GM19467 (cell line): ENCODE measurements at regions not wholly inside any gene's neighbourhood (a gene's known extent, or its start where the extent isn't known, plus 50 kb on each side); places are given as distances from the start of the nearest gene placed in this dataset.

Source experiments
- ATAC-seq: cut with Tn5 transposase; IDR thresholded peaks from one replicate; pipeline ENCODE4 v1.9.1; 2021; ENCODE audit warnings: mild to moderate bottlenecking, moderate library complexity; ENCODE audit not compliant: unreplicated experiment

- no peak for ATAC-seq
These were observed 303.3 kb downstream of the IPMK start for GRCh38 chr10:57964351-57964750.

- ATAC-seq = no peak
These were observed 304.1 kb downstream of the IPMK start for GRCh38 chr10:57963546-57963945.

GRCh38 chr10:57962839-57963238 is 304.9 kb downstream of the IPMK start:
- ATAC-seq = no peak

GRCh38 chr10:57961487-57961886 is 306.2 kb downstream of the IPMK start:
- ATAC-seq = no peak

- no peak for ATAC-seq
These were observed 307.3 kb downstream of the IPMK start for GRCh38 chr10:57960406-57960805.

GRCh38 chr10:57959318-57960006 is 308.2 kb downstream of the IPMK start:
- ATAC-seq = no peak

- no peak for ATAC-seq
These were observed 312.6 kb downstream of the IPMK start for GRCh38 chr10:57955076-57955475.

- ATAC-seq = no peak
These were observed 315.0 kb downstream of the IPMK start for GRCh38 chr10:57952741-57953140.

- no peak for ATAC-seq
These were observed 317.2 kb downstream of the IPMK start for GRCh38 chr10:57950442-57950974.

- ATAC-seq = no peak
These were observed 318.9 kb downstream of the IPMK start for GRCh38 chr10:57948796-57949195.

GRCh38 chr10:57946833-57947232 is 320.9 kb downstream of the IPMK start:
- ATAC-seq = no peak

- ATAC-seq = no peak
These were observed 324.0 kb downstream of the IPMK start for GRCh38 chr10:57943701-57944100.

- no peak for ATAC-seq
These were observed 342.6 kb downstream of the IPMK start for GRCh38 chr10:57925045-57925444.

- ATAC-seq = no peak
These were observed 346.6 kb downstream of the IPMK start for GRCh38 chr10:57921140-57921539.

- no peak for ATAC-seq
These were observed 347.8 kb downstream of the IPMK start for GRCh38 chr10:57919864-57920263.

GRCh38 chr10:57917019-57917418 is 350.7 kb downstream of the IPMK start:
- no peak for ATAC-seq

GRCh38 chr10:57905861-57906260 is 361.8 kb downstream of the IPMK start:
- no peak for ATAC-seq

- no peak for ATAC-seq
These were observed 362.7 kb downstream of the IPMK start for GRCh38 chr10:57905010-57905409.

GRCh38 chr10:57898231-57898630 is 369.5 kb downstream of the IPMK start:
- no peak for ATAC-seq

GRCh38 chr10:57897611-57898010 is 370.1 kb downstream of the IPMK start:
- ATAC-seq = no peak

GRCh38 chr10:57894361-57894760 is 373.3 kb downstream of the IPMK start:
- ATAC-seq = no peak

GRCh38 chr10:57891201-57892006 is 376.3 kb downstream of the IPMK start:
- no peak for ATAC-seq
